Omental fat pad (tissue), 3 donors: ENCODE measurements at regions not wholly inside any gene's neighbourhood (a gene's known extent, or its start where the extent isn't known, plus 50 kb on each side); places are given as distances from the start of the nearest gene placed in this dataset.

Experiments used
- ATAC-seq: fragments of 150-250 bp; one replicate; pipeline ENCODE4 v1.9.1; 2016; ENCODE audit warnings: mild to moderate bottlenecking, moderate library complexity; ENCODE audit not compliant: low FRiP score
- DNase-seq: peaks from one replicate; pipeline ENCODE4 v3.0.0-alpha.2; 2019; ENCODE audit warnings: low spot score
- TF ChIP-seq, protein P1 (sequence below), 3 donors: fragments of 450-650 bp; IDR thresholded peaks; one replicate each; pipeline ENCODE4 v1.5.1; 2016 to 2017; ENCODE audit warnings: antibody characterized with exemption in 3 of 3, mild to moderate bottlenecking in 3 of 3, moderate library complexity in 2 of 3

DNA sequence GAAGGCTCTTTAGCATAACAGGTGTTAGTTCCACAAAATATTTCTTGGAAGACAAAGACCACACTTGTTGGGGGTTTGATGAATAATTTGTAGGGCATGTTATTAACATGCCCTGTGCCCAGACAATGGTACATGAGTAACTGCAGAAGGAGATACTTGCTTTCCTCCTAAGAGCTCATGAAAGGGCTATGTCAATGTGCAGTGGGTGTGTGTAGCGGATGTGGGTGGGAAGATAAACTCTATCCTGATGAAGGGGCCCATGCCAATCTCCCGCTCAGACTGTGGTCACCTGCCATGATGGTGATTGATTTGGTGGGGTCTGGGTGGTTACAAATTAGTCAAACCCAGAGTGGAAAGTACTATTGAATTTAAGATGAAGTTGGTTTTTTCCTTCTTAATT is 69.8 kb upstream of the DNAH14 start:
- ATAC-seq = no peak
- TF ChIP-seq, protein P1, sequence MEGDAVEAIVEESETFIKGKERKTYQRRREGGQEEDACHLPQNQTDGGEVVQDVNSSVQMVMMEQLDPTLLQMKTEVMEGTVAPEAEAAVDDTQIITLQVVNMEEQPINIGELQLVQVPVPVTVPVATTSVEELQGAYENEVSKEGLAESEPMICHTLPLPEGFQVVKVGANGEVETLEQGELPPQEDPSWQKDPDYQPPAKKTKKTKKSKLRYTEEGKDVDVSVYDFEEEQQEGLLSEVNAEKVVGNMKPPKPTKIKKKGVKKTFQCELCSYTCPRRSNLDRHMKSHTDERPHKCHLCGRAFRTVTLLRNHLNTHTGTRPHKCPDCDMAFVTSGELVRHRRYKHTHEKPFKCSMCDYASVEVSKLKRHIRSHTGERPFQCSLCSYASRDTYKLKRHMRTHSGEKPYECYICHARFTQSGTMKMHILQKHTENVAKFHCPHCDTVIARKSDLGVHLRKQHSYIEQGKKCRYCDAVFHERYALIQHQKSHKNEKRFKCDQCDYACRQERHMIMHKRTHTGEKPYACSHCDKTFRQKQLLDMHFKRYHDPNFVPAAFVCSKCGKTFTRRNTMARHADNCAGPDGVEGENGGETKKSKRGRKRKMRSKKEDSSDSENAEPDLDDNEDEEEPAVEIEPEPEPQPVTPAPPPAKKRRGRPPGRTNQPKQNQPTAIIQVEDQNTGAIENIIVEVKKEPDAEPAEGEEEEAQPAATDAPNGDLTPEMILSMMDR (IDR thresholded peaks at IDR 0.05) = no peak
- DNase-seq = no peak

DNA sequence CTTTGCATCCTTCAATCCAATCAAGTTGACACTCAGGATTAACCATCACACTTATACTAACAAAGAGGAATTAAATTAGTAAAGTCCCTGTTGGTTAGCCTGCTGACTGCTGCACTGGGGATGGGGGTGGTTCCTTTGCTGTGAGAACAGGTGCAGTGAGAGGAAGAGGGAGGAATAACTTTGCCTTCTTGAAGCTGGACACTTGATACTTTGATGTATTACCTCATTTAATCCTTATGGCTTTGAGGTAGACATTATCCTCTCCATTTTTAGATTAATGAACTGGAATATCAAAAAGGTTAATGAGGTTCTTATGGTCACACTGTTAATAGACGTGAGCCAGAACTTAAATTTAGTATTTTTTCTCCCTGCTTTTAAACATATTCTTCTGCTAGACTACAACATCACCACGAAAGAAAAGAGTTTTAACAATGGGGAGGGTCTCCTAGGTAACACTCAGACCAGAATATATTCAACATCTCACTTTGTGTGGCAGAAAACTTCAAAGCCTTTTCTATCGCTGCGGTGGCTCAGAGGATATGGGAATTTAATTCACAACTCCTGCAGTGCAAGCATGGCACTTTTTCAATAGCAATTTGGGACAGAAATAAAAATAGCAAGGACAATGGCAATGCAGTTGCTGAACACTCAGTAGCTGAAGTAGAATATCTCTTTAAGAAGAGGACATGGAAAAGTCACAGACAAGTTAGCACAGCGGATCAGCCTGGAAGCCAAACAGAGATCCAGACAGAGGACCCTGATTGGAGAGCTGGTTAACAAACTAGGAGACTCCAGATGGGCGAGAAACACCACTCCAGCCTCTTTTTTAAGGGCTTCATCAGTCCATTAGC is 68.8 kb upstream of the DNAH14 start:
- DNase-seq = no peak
- TF ChIP-seq, protein P1 (IDR thresholded peaks at IDR 0.05) = no peak
- no peak for ATAC-seq

DNA sequence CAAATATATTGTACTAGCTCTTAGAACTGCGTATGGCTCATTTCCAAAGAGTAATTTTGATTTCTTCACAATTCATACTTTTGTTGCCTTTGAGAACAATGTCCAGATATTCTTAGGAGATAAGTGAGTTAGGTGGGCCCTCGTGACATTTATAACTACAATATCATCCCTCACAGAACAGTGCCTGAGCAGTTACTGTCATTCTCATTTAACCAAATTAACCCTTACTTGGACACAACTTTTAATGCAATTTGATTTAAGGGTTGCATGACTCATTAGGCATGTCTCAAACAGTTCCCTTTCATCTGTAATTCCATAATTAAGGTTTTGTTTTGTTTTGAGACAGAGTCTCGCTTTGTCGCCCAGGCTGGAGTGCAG is 68.1 kb upstream of the DNAH14 start:
- DNase-seq = no peak
- TF ChIP-seq, protein P1 (IDR thresholded peaks at IDR 0.05) = no peak
- no peak for ATAC-seq

DNA sequence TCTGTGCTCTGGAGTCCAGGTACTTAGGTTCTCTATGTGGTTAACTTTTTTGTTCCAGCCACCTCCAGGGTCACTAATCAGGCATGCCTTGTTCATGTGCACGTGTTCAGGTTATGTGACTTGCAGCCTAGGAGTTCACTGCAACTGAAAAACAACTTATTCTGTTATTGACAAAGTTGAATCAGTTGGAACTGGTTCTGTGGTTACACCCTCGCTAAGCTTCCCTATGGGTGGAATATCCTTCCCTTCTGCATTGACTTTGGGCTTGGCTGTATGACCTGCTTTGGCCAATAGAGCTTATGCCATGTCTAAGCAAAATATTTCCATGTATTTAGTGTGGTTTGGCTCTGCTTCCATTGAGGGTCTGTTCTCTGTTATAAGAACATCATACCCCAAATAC is 66.0 kb upstream of the DNAH14 start:
- DNase-seq (no peak), ATAC-seq (no peak)
- TF ChIP-seq, protein P1 (IDR thresholded peaks at IDR 0.05) = no peak

DNA sequence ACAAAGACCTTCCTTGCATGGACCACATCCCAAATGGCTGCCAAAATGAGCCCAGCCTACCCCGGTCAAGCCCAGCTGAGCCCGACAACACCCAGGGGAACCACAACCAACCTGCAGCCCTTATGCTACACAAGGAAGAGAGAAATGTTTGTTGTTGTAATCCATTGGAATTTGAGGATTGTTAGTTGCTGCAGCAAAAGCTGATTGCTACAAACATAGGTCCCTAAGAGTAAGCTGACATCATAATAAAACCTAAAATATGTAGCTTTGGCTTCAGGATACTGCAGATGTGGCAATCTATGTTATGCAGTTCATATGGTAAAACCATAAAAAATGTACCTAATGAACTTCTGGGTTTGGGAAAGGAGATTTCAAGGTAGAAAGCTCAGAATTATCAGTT is 65.5 kb upstream of the DNAH14 start:
- TF ChIP-seq, protein P1 (IDR thresholded peaks at IDR 0.05) = no peak
- ATAC-seq (no peak), DNase-seq (no peak)

DNA sequence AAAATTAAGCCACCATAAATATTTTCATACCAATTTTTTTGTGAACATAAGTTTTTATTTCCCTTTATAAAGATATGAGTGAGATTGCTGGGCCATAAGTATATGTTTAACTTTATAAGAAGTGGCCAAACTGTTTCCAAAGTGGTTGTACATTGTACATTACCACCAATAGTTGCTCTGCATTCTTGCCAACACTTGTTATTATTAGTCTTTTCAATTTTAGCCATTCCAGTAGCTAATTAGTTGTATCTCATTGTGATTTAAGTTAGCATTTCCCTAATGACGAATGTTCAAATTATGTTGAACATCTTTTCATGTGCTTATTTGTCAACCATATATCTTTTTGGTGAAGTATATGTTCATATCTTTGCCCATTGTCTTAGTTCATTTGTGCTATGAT is 64.0 kb upstream of the DNAH14 start:
- DNase-seq (no peak), ATAC-seq (no peak)
- TF ChIP-seq, protein P1 (IDR thresholded peaks at IDR 0.05) = no peak

DNA sequence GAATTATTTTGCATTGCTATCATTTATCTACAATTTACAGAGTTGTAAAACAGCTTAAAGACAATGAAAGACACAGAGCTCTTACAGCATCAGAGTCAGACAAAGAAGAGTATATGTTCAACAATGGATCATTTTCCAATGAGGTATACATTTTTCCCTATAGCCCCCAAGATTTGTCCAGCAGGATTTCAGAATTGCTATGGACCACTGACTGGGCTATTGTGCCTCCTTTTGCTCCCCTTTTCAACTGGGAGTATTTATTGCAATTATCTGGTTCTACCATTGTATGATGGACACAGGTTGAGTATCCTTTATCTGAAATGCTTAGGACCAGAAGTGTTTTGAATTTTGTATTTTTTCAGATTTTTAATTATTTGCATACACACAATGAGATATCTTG is 62.5 kb upstream of the DNAH14 start:
- ATAC-seq (no peak), DNase-seq (no peak)
- TF ChIP-seq, protein P1 (IDR thresholded peaks at IDR 0.05) = no peak
